PC-3 (cell line): ENCODE measurements at regions not wholly inside any gene's neighbourhood (a gene's known extent, or its start where the extent isn't known, plus 50 kb on each side); places are given as distances from the start of the nearest gene placed in this dataset.

Experiments used
- ATAC-seq: fragments of 200-7000 bp; cut with Tn5 transposase; 2 replicates; pipeline ENCODE4 v1.9.1; 2020; ENCODE audit warnings: mild to moderate bottlenecking, moderate library complexity
- BruUV-seq: library from RNA; stranded (reverse); fragments of 400-500 nt; replicated peaks from 2 replicates; lab custom pipeline; 2021; lab: Mats Ljungman, UMichigan
- CTCF ChIA-PET: fragments of 300-600 bp; sonication (Branson Sonifier 250); formaldehyde crosslinking; loops from one replicate; lab custom pipeline; 2022; ENCODE audit warnings: antibody characterized with exemption; lab: Charles Lee
- POLR2A ChIA-PET: fragments of 300-600 bp; sonication (Branson Sonifier 250); formaldehyde crosslinking; loops from one replicate; lab custom pipeline; 2022; ENCODE audit warnings: antibody characterized with exemption; ENCODE audit not compliant: unreplicated experiment; lab: Charles Lee
- DNase-seq: peaks from one replicate; pipeline ENCODE4 v3.0.0-alpha.2; 2015
- H2AFZ ChIP-seq: fragments of 300-600 bp; sonication (generic); 2 replicates; pipeline ENCODE4 v1.6.0; 2016; ENCODE audit warnings: antibody characterized with exemption, low read length
- H3F3A ChIP-seq: fragments of 300-600 bp; sonication (generic); one replicate; pipeline ENCODE4 v1.6.0; 2017; ENCODE audit warnings: antibody characterized with exemption, low read length, control low read depth, mild to moderate bottlenecking; ENCODE audit not compliant: unreplicated experiment
- H3K27ac ChIP-seq: fragments of 300-600 bp; sonication (generic); 2 replicates; pipeline ENCODE4 v1.5.1; 2016; ENCODE audit warnings: mild to moderate bottlenecking, low read length
- H3K27me3 ChIP-seq: fragments of 300-600 bp; sonication (generic); 2 replicates; pipeline ENCODE4 v1.6.1; 2016; ENCODE audit warnings: low read length, mixed read lengths
- H3K36me3 ChIP-seq: fragments of 300-600 bp; sonication (generic); 2 replicates; pipeline ENCODE4 v1.6.1; 2016; ENCODE audit warnings: low read depth, mixed run types, low read length, mixed read lengths
- H3K4me1 ChIP-seq: fragments of 300-600 bp; sonication (generic); 2 replicates; pipeline ENCODE4 v1.5.1; 2016; ENCODE audit warnings: low read length; ENCODE audit not compliant: insufficient read depth
- H3K4me2 ChIP-seq: fragments of 300-600 bp; sonication (generic); 2 replicates; pipeline ENCODE4 v1.6.0; 2016; ENCODE audit warnings: low read length
- H3K4me3 ChIP-seq: fragments of 300-600 bp; sonication (generic); 2 replicates; pipeline ENCODE4 v1.5.1; 2016; ENCODE audit warnings: mild to moderate bottlenecking, low read length, mixed read lengths
- H3K79me2 ChIP-seq: fragments of 300-600 bp; sonication (generic); 2 replicates; pipeline ENCODE4 v1.6.1; 2017; ENCODE audit warnings: low read length, mixed read lengths
- H3K9ac ChIP-seq: fragments of 300-600 bp; sonication (generic); 2 replicates; pipeline ENCODE4 v1.6.0; 2016; ENCODE audit warnings: mild to moderate bottlenecking, low read length
- H3K9me2 ChIP-seq: fragments of 300-600 bp; sonication (generic); replicated peaks from 2 replicates; pipeline ENCODE4 v1.6.1; 2016; ENCODE audit warnings: mixed run types, low read length, mixed read lengths
- H3K9me3 ChIP-seq: fragments of 300-600 bp; sonication (generic); 2 replicates; pipeline ENCODE4 v1.6.1; 2016; ENCODE audit warnings: low read length, mixed read lengths
- H4K20me1 ChIP-seq: fragments of 300-600 bp; sonication (generic); 2 replicates; pipeline ENCODE4 v1.6.1; 2016; ENCODE audit warnings: low read length, mixed read lengths
- CTCF ChIP-seq: fragments of 300-600 bp; sonication (generic); conservative IDR thresholded peaks from 2 replicates; pipeline ENCODE4 v1.5.1; 2017; ENCODE audit warnings: antibody characterized with exemption, low read depth, mild to moderate bottlenecking, low read length
- EZH2 ChIP-seq: fragments of 300-600 bp; sonication (generic); IDR thresholded peaks from one replicate; pipeline ENCODE4 v1.6.1; 2017; ENCODE audit warnings: antibody characterized with exemption, mild to moderate bottlenecking, low read length; ENCODE audit not compliant: unreplicated experiment
- EZH2phosphoT487 ChIP-seq: fragments of 300-600 bp; sonication (generic); IDR thresholded peaks from 2 replicates; pipeline ENCODE4 v1.6.1; 2018; ENCODE audit warnings: mild to moderate bottlenecking, antibody characterized with exemption, low read length, borderline replicate concordance
- intact Hi-C: fragments of 100-400 bp; cut with micrococcal nuclease; formaldehyde crosslinking; loops from 2 replicates; pipeline ENCODE4 v1.9.0; 2023

GRCh38 chr4:27577951-27578350, 717.3 kb downstream of the STIM2 start:
- Histone ChIP-seq H3K27ac (no peak overlapping the region), H3K9me2 (no peaks in the 10 kb centered on the region), H3K9me3 (no peaks in the 10 kb centered on the region), H3K36me3 (no peaks in the 10 kb centered on the region), H3K79me2 (no peaks in the 10 kb centered on the region), H3K27me3 (no peaks in the 10 kb centered on the region), H3K4me2 (no peak overlapping the region), H2AFZ (no peak overlapping the region), H3F3A (no peaks in the 10 kb centered on the region), H3K4me3 (no peak overlapping the region), H3K9ac (no peak overlapping the region), H4K20me1 (no peaks in the 10 kb centered on the region), H3K4me1 (no peaks in the 10 kb centered on the region)
- ChIA-PET POLR2A (no interaction called here), CTCF (no interaction called here)
- no TSS peak for BruUV-seq
- intact Hi-C loops, result no loop called here
- no peak for TF ChIP-seq EZH2
- no peak for TF ChIP-seq CTCF
- TF ChIP-seq EZH2phosphoT487, result no peak
- no peak for ATAC-seq
- no peak for DNase-seq

- H3K79me2 ChIP-seq, result no peaks in the 10 kb centered on the region
- ATAC-seq (no peak), DNase-seq (no peak)
- H4K20me1 ChIP-seq, result no peaks in the 10 kb centered on the region
- H3K4me3 ChIP-seq, result no peak overlapping the region
- intact Hi-C loops, result no loop called here
- peaks cover 15% of the 10 kb centered on the region; the same call in 1 of the 2 replicates for H3K27me3 ChIP-seq
- CTCF ChIA-PET, result no interaction called here
- no peak overlapping the region for H3K4me2 ChIP-seq
- no peaks in the 10 kb centered on the region for H3K9me3 ChIP-seq
- H3K4me1 ChIP-seq, result no peaks in the 10 kb centered on the region
- no peaks in the 10 kb centered on the region for H3K36me3 ChIP-seq
- H2AFZ ChIP-seq, result no peak overlapping the region
- H3F3A ChIP-seq, result no peaks in the 10 kb centered on the region
- H3K9me2 ChIP-seq, result no peaks in the 10 kb centered on the region
- no peak overlapping the region for H3K27ac ChIP-seq
- POLR2A ChIA-PET, result no interaction called here
- no TSS peak for BruUV-seq
- no peak for TF ChIP-seq EZH2phosphoT487
- no peak for TF ChIP-seq EZH2
- no peak for TF ChIP-seq CTCF
- H3K9ac ChIP-seq, result no peak overlapping the region
Measured at GRCh38 chr4:27592738-27593137, 732.1 kb downstream of the STIM2 start.

GRCh38 chr4:27594922-27595321, 734.3 kb downstream of the STIM2 start:
- no peaks in the 10 kb centered on the region for H4K20me1 ChIP-seq
- no peak for TF ChIP-seq EZH2phosphoT487
- H3K36me3 ChIP-seq, result no peaks in the 10 kb centered on the region
- no peak overlapping the region for H3K9ac ChIP-seq
- no peak overlapping the region for H2AFZ ChIP-seq
- H3K9me3 ChIP-seq, result no peaks in the 10 kb centered on the region
- no peak overlapping the region for H3K4me3 ChIP-seq
- ATAC-seq (no peak), DNase-seq (no peak)
- H3K27me3 ChIP-seq, result peaks cover 15% of the 10 kb centered on the region; the same call in 1 of the 2 replicates
- H3K4me1 ChIP-seq, result no peaks in the 10 kb centered on the region
- H3F3A ChIP-seq, result no peaks in the 10 kb centered on the region
- no TSS peak for BruUV-seq
- H3K4me2 ChIP-seq, result no peak overlapping the region
- ChIA-PET CTCF (no interaction called here), POLR2A (no interaction called here)
- H3K79me2 ChIP-seq, result no peaks in the 10 kb centered on the region
- intact Hi-C loops, result no loop called here
- H3K9me2 ChIP-seq, result no peaks in the 10 kb centered on the region
- no peak overlapping the region for H3K27ac ChIP-seq
